ENCODE measurements at regions not wholly inside any gene's neighbourhood (a gene's known extent, or its start where the extent isn't known, plus 50 kb on each side); places are given as distances from the start of the nearest gene placed in this dataset.

GRCh38 chr9:23552876-23553601 is 273.0 kb downstream of the ELAVL2 start:
- H3K4me3 ChIP-seq (ENCODE audit: low read length): no peak overlapping the region
- DNase-seq: no peak
- H3K27me3 ChIP-seq (ENCODE audit: control insufficient read depth, insufficient read depth, low read length): no peaks in the 10 kb centered on the region
- no peaks in the 10 kb centered on the region for H3K4me1 ChIP-seq (ENCODE audit: control insufficient read depth, insufficient read depth, low read length)
- peaks cover 17 to 19% of the 10 kb centered on the region in 2 donors for H3K9me3 Mint-ChIP-seq
- no peak overlapping the region for H3K27ac ChIP-seq (ENCODE audit: low read length)
- no peak for TF ChIP-seq CTCF (IDR thresholded peaks at IDR 0.05)
- H3K36me3 ChIP-seq (ENCODE audit: control insufficient read depth, insufficient read depth, low read length): no peaks in the 10 kb centered on the region
- H3K4me3 Mint-ChIP-seq: no peak overlapping the region
- WGBS (ENCODE audit: insufficient coverage): 89% methylated on average over 8 of the region's 8 CpGs
- H3K36me3 Mint-ChIP-seq: no peaks in the 10 kb centered on the region
- peaks cover 8% of the 10 kb centered on the region for H3K9me3 ChIP-seq (ENCODE audit: control insufficient read depth, insufficient read depth, low read length)
- no peaks in the 10 kb centered on the region for H3K4me1 Mint-ChIP-seq
- no peak overlapping the region for H3K27ac Mint-ChIP-seq
- ATAC-seq: no peak
- H3K27me3 Mint-ChIP-seq (ENCODE audit: low read depth in 2 of 2): no peaks in the 10 kb centered on the region
- intact Hi-C loops (cut with micrococcal nuclease): no loop called here

- H3K36me3 ChIP-seq (ENCODE audit: control insufficient read depth, insufficient read depth, low read length): no peaks in the 10 kb centered on the region
- ATAC-seq (no peak), DNase-seq (no peak)
- H3K9me3 ChIP-seq (ENCODE audit: control insufficient read depth, insufficient read depth, low read length): peaks cover 8% of the 10 kb centered on the region
- peaks cover 14 to 17% of the 10 kb centered on the region in 2 donors for H3K9me3 Mint-ChIP-seq
- no peak overlapping the region for H3K4me3 Mint-ChIP-seq
- H3K36me3 Mint-ChIP-seq: no peaks in the 10 kb centered on the region
- H3K27ac ChIP-seq (ENCODE audit: low read length): no peak overlapping the region
- H3K4me1 ChIP-seq (ENCODE audit: control insufficient read depth, insufficient read depth, low read length): no peaks in the 10 kb centered on the region
- WGBS (ENCODE audit: insufficient coverage): 100% methylated on average over 1 of the region's 1 CpG
- no peak for TF ChIP-seq CTCF (IDR thresholded peaks at IDR 0.05)
- intact Hi-C loops (cut with micrococcal nuclease): no loop called here
- no peak overlapping the region for H3K27ac Mint-ChIP-seq
- H3K27me3 ChIP-seq (ENCODE audit: control insufficient read depth, insufficient read depth, low read length): no peaks in the 10 kb centered on the region
- H3K4me3 ChIP-seq (ENCODE audit: low read length): no peak overlapping the region
- no peaks in the 10 kb centered on the region for H3K27me3 Mint-ChIP-seq (ENCODE audit: low read depth in 2 of 2)
- no peaks in the 10 kb centered on the region for H3K4me1 Mint-ChIP-seq
Observed at GRCh38 chr9:23554686-23555085, 271.4 kb downstream of the ELAVL2 start.

GRCh38 chr9:23555851-23556250 is 270.2 kb downstream of the ELAVL2 start:
- H3K9me3 ChIP-seq (ENCODE audit: control insufficient read depth, insufficient read depth, low read length): peaks cover 8% of the 10 kb centered on the region
- DNase-seq: no peak
- intact Hi-C loops (cut with micrococcal nuclease): no loop called here
- H3K27ac ChIP-seq (ENCODE audit: low read length): no peak overlapping the region
- H3K27me3 ChIP-seq (ENCODE audit: control insufficient read depth, insufficient read depth, low read length): no peaks in the 10 kb centered on the region
- Mint-ChIP-seq H3K27ac (no peak overlapping the region), H3K36me3 (no peaks in the 10 kb centered on the region), H3K4me1 (no peaks in the 10 kb centered on the region), H3K9me3 (peaks cover 7 to 12% of the 10 kb centered on the region in 2 donors), H3K27me3 (ENCODE audit: low read depth in 2 of 2) (no peaks in the 10 kb centered on the region), H3K4me3 (no peak overlapping the region)
- WGBS (ENCODE audit: insufficient coverage): 49% methylated on average over 7 of the region's 7 CpGs
- no peak for TF ChIP-seq CTCF (IDR thresholded peaks at IDR 0.05)
- H3K36me3 ChIP-seq (ENCODE audit: control insufficient read depth, insufficient read depth, low read length): no peaks in the 10 kb centered on the region
- H3K4me3 ChIP-seq (ENCODE audit: low read length): no peak overlapping the region
- H3K4me1 ChIP-seq (ENCODE audit: control insufficient read depth, insufficient read depth, low read length): no peaks in the 10 kb centered on the region
- no peak for ATAC-seq

- TF ChIP-seq CTCF (IDR thresholded peaks at IDR 0.05): no peak
- no peaks in the 10 kb centered on the region for H3K27me3 Mint-ChIP-seq (ENCODE audit: low read depth in 2 of 2)
- no peaks in the 10 kb centered on the region for H3K36me3 ChIP-seq (ENCODE audit: control insufficient read depth, insufficient read depth, low read length)
- peaks cover 7 to 12% of the 10 kb centered on the region in 2 donors for H3K9me3 Mint-ChIP-seq
- H3K4me1 ChIP-seq (ENCODE audit: control insufficient read depth, insufficient read depth, low read length): no peaks in the 10 kb centered on the region
- H3K4me3 ChIP-seq (ENCODE audit: low read length): no peak overlapping the region
- DNase-seq (no peak), ATAC-seq (no peak)
- H3K27me3 ChIP-seq (ENCODE audit: control insufficient read depth, insufficient read depth, low read length): no peaks in the 10 kb centered on the region
- H3K9me3 ChIP-seq (ENCODE audit: control insufficient read depth, insufficient read depth, low read length): peaks cover 8% of the 10 kb centered on the region
- H3K27ac ChIP-seq (ENCODE audit: low read length): no peak overlapping the region
- no peak overlapping the region for H3K4me3 Mint-ChIP-seq
- intact Hi-C loops (cut with micrococcal nuclease): no loop called here
- no peak overlapping the region for H3K27ac Mint-ChIP-seq
- 89% methylated on average over 1 of the region's 1 CpG for WGBS (ENCODE audit: insufficient coverage)
- no peaks in the 10 kb centered on the region for H3K36me3 Mint-ChIP-seq
- H3K4me1 Mint-ChIP-seq: no peaks in the 10 kb centered on the region
Observed at GRCh38 chr9:23556459-23556858, 269.6 kb downstream of the ELAVL2 start.
